SU-DHL-6 (cell line): ENCODE measurements at regions not wholly inside any gene's neighbourhood (a gene's known extent, or its start where the extent isn't known, plus 50 kb on each side); places are given as distances from the start of the nearest gene placed in this dataset.

Source experiments
- H2AFZ ChIP-seq: fragments of 200-600 bp; sonication (generic); 2 replicates; pipeline ENCODE4 v1.6.1; 2014; ENCODE audit warnings: low read depth, mild to moderate bottlenecking, moderate library complexity, mixed read lengths, antibody characterized with exemption, low read length; ENCODE audit not compliant: severe bottlenecking
- H3F3A ChIP-seq: fragments of 200-600 bp; shearing (Covaris generic); 2 replicates; pipeline ENCODE4 v1.6.0; 2016; ENCODE audit warnings: antibody characterized with exemption, mild to moderate bottlenecking; ENCODE audit not compliant: insufficient read depth
- H3K27ac ChIP-seq: fragments of 200-600 bp; sonication (generic); 2 replicates; pipeline ENCODE4 v1.5.1; 2016; ENCODE audit warnings: low read depth, mild to moderate bottlenecking, low read length, moderate library complexity, mixed read lengths
- H3K27me3 ChIP-seq: fragments of 200-600 bp; sonication (generic), shearing (Covaris generic); 2 replicates; pipeline ENCODE4 v1.6.0; 2014; ENCODE audit warnings: mild to moderate bottlenecking, low read length
- H3K36me3 ChIP-seq: fragments of 200-600 bp; sonication (generic); 2 replicates; pipeline ENCODE4 v1.6.1; 2014; ENCODE audit warnings: mild to moderate bottlenecking, low read length, mixed read lengths
- H3K4me2 ChIP-seq: fragments of 300-600, 200-600 bp; shearing (Covaris generic), sonication (generic); 2 replicates; pipeline ENCODE4 v1.6.0; 2014; ENCODE audit warnings: low read length, low read depth, mild to moderate bottlenecking; ENCODE audit not compliant: poor library complexity, severe bottlenecking
- H3K4me3 ChIP-seq: fragments of 200-600 bp; sonication (generic); 2 replicates; pipeline ENCODE4 v1.5.1; 2014; ENCODE audit warnings: antibody characterized with exemption, low read length, mild to moderate bottlenecking, mixed read lengths; ENCODE audit not compliant: insufficient read depth, poor library complexity, severe bottlenecking
- H3K79me2 ChIP-seq: fragments of 200-600 bp; sonication (generic); 2 replicates; pipeline ENCODE4 v1.6.1; 2014; ENCODE audit warnings: mild to moderate bottlenecking, low read length, moderate library complexity; ENCODE audit not compliant: insufficient read depth
- H3K9ac ChIP-seq: fragments of 200-600 bp; sonication (generic); 2 replicates; pipeline ENCODE4 v1.7.0; 2014; ENCODE audit warnings: mild to moderate bottlenecking, low read length
- H3K9me2 ChIP-seq: fragments of 200-600 bp; sonication (generic); replicated peaks from 2 replicates; pipeline ENCODE4 v1.6.1; 2014; ENCODE audit warnings: low read length; ENCODE audit not compliant: insufficient read depth
- H3K9me3 ChIP-seq: fragments of 200-600 bp; sonication (generic); 2 replicates; pipeline ENCODE4 v1.6.1; 2014; ENCODE audit warnings: low read length, mixed read lengths; ENCODE audit not compliant: insufficient read depth
- H4K20me1 ChIP-seq: fragments of 200-600 bp; sonication (generic); 2 replicates; pipeline ENCODE4 v1.6.1; 2014; ENCODE audit warnings: low read depth, mild to moderate bottlenecking, antibody characterized with exemption, low read length, moderate library complexity, mixed read lengths
- EZH2phosphoT487 ChIP-seq: fragments of 200-600 bp; sonication (generic), shearing (Covaris generic); conservative IDR thresholded peaks from 2 replicates; pipeline ENCODE4 v1.6.1; 2018; ENCODE audit warnings: mild to moderate bottlenecking, antibody characterized with exemption, low read length, moderate library complexity, mixed read lengths
- TF ChIP-seq, protein P1 (sequence below): fragments of 200-600 bp; sonication (generic); IDR thresholded peaks from one replicate; pipeline ENCODE4 v1.5.1; 2017; ENCODE audit warnings: antibody characterized with exemption, mild to moderate bottlenecking, low read length, moderate library complexity; ENCODE audit not compliant: insufficient read depth, poor library complexity, severe bottlenecking

DNA sequence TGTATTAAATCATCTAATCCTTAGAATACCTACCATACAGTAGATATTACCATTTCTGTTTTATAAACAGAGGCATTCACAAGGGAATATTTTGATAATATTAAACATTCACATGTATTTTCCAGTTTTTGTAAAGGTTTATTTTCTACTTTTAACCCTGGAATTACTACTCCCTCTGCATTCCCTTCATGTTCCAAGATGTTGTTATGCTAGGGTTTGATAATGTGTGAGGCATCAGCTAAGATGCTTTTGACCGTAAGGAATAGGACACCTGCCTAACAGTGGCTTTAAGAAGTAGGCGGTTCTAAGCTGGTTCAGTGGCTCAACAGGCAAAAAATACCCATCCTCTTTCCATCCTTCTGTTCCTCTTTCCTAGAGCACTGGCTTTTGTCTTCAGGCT lies 131.9 kb upstream of the USP24 start:
- Histone ChIP-seq H2AFZ (no peak overlapping the region), H3K9me2 (no peaks in the 10 kb centered on the region), H3K4me3 (no peak overlapping the region), H4K20me1 (no peaks in the 10 kb centered on the region), H3K4me2 (no peak overlapping the region), H3K27me3 (no peaks in the 10 kb centered on the region), H3K9me3 (no peaks in the 10 kb centered on the region), H3K36me3 (no peaks in the 10 kb centered on the region), H3F3A (no peaks in the 10 kb centered on the region), H3K27ac (no peak overlapping the region), H3K9ac (no peak overlapping the region), H3K79me2 (no peaks in the 10 kb centered on the region)
- TF ChIP-seq, protein P1, sequence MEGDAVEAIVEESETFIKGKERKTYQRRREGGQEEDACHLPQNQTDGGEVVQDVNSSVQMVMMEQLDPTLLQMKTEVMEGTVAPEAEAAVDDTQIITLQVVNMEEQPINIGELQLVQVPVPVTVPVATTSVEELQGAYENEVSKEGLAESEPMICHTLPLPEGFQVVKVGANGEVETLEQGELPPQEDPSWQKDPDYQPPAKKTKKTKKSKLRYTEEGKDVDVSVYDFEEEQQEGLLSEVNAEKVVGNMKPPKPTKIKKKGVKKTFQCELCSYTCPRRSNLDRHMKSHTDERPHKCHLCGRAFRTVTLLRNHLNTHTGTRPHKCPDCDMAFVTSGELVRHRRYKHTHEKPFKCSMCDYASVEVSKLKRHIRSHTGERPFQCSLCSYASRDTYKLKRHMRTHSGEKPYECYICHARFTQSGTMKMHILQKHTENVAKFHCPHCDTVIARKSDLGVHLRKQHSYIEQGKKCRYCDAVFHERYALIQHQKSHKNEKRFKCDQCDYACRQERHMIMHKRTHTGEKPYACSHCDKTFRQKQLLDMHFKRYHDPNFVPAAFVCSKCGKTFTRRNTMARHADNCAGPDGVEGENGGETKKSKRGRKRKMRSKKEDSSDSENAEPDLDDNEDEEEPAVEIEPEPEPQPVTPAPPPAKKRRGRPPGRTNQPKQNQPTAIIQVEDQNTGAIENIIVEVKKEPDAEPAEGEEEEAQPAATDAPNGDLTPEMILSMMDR: no peak
- TF ChIP-seq EZH2phosphoT487: no peak

DNA sequence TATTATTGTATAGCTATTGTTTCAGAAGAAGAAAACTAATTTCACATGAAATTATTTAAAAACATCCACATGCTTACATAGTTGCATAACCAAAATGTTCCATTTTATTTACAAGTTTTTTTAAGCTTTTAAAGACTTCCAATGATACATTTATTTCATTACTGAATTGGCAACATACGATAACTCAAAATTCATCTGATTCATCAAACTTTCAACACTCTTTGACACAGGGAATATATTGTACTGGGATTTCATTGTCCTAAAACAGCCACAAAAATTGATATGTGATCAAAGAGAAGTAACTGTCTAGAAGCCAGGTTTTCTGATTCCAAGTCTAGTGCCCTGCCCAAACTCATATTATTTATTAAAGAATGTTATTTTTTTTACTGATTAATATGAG lies 131.4 kb upstream of the USP24 start:
- Histone ChIP-seq H3K4me3 (no peak overlapping the region), H3K79me2 (no peaks in the 10 kb centered on the region), H3K9me3 (no peaks in the 10 kb centered on the region), H3K4me2 (no peak overlapping the region), H3K27me3 (no peaks in the 10 kb centered on the region), H2AFZ (no peak overlapping the region), H3K9me2 (no peaks in the 10 kb centered on the region), H3F3A (no peaks in the 10 kb centered on the region), H3K9ac (no peak overlapping the region), H3K27ac (no peak overlapping the region), H4K20me1 (no peaks in the 10 kb centered on the region), H3K36me3 (no peaks in the 10 kb centered on the region)
- TF ChIP-seq EZH2phosphoT487: no peak
- TF ChIP-seq, protein P1: no peak

GRCh38 chr1:55339681-55340080 lies 124.5 kb upstream of the USP24 start:
- H3K9me3 ChIP-seq: no peaks in the 10 kb centered on the region

More at GRCh38 chr1:55339681-55340080, 124.5 kb upstream of the USP24 start:
- H4K20me1 ChIP-seq: no peaks in the 10 kb centered on the region
- H3K79me2 ChIP-seq: no peaks in the 10 kb centered on the region
- no peak overlapping the region for H3K27ac ChIP-seq
- no peaks in the 10 kb centered on the region for H3K9me2 ChIP-seq
- H3K27me3 ChIP-seq: no peaks in the 10 kb centered on the region
- TF ChIP-seq, protein P1: no peak
- TF ChIP-seq EZH2phosphoT487: no peak
- H3K36me3 ChIP-seq: no peaks in the 10 kb centered on the region
- no peak overlapping the region for H3K4me2 ChIP-seq
- H2AFZ ChIP-seq: no peak overlapping the region
- no peaks in the 10 kb centered on the region for H3F3A ChIP-seq
- no peak overlapping the region for H3K4me3 ChIP-seq
- no peak overlapping the region for H3K9ac ChIP-seq
